Fibroblast of peridontal ligament (primary cell): ENCODE measurements at regions not wholly inside any gene's neighbourhood (a gene's known extent, or its start where the extent isn't known, plus 50 kb on each side); places are given as distances from the start of the nearest gene placed in this dataset.
"Not testable (repeated sequence)": the region's sequence is repeated elsewhere in the genome, so short reads cannot be mapped to it uniquely, and the experiment has no call there.

Experiments used
- DNase-seq: peaks from one replicate; pipeline ENCODE4 v3.0.0-alpha.2; 2010; ENCODE audit errors: extremely low read depth

GRCh38 chr15:58295637-58296215 is 136.1 kb upstream of the LIPC start:
- no peak for DNase-seq

- DNase-seq, result no peak
These were observed 135.5 kb upstream of the LIPC start for GRCh38 chr15:58296276-58296675.

- DNase-seq, result no peak
These were observed 134.2 kb upstream of the LIPC start for GRCh38 chr15:58297639-58298038.

GRCh38 chr15:58298879-58299850 is 132.6 kb upstream of the LIPC start:
- DNase-seq, result peak; percentile 63

GRCh38 chr15:58302832-58303231 is 129.0 kb upstream of the LIPC start:
- no peak for DNase-seq

GRCh38 chr15:58303236-58303635 is 128.6 kb upstream of the LIPC start:
- no peak for DNase-seq

GRCh38 chr15:58306591-58307312 is 125.0 kb upstream of the LIPC start:
- no peak for DNase-seq

- peak; percentile 93 for DNase-seq
These were observed 124.4 kb upstream of the LIPC start for GRCh38 chr15:58307313-58307961.

- DNase-seq, result no peak
These were observed 122.9 kb upstream of the LIPC start for GRCh38 chr15:58308742-58309355.

GRCh38 chr15:58309963-58310928 is 121.5 kb upstream of the LIPC start:
- no peak for DNase-seq

- DNase-seq, result no peak
These were observed 120.2 kb upstream of the LIPC start for GRCh38 chr15:58311556-58311955.

- DNase-seq, result peak; percentile 26
These were observed 119.8 kb upstream of the LIPC start for GRCh38 chr15:58312031-58312430.

GRCh38 chr15:58313304-58313703 is 118.5 kb upstream of the LIPC start:
- DNase-seq, result no peak

GRCh38 chr15:58313810-58314592 is 117.8 kb upstream of the LIPC start:
- DNase-seq, result no peak

- DNase-seq, result no peak
These were observed 117.1 kb upstream of the LIPC start for GRCh38 chr15:58314593-58315216.

GRCh38 chr15:58318517-58318916 is 113.3 kb upstream of the LIPC start:
- DNase-seq, result no peak

- DNase-seq, result no peak
These were observed 110.8 kb upstream of the LIPC start for GRCh38 chr15:58321034-58321433.

GRCh38 chr15:58322253-58322652 is 109.5 kb upstream of the LIPC start:
- no peak for DNase-seq

- not testable (repeated sequence) for DNase-seq
These were observed 108.5 kb upstream of the LIPC start for GRCh38 chr15:58323321-58323720.
